Neural cell (in vitro differentiated cells): ENCODE measurements at regions not wholly inside any gene's neighbourhood (a gene's known extent, or its start where the extent isn't known, plus 50 kb on each side); places are given as distances from the start of the nearest gene placed in this dataset.

Experiments used
- EP300 ChIP-seq: fragments of 450-650 bp; conservative IDR thresholded peaks from 2 replicates; pipeline ENCODE4 v1.6.1; 2014; ENCODE audit warnings: antibody characterized with exemption, mild to moderate bottlenecking, moderate library complexity; ENCODE audit not compliant: poor library complexity, severe bottlenecking
- EZH2 ChIP-seq: fragments of 200-600, 300-800 bp; shearing (Covaris generic), sonication (generic); IDR thresholded peaks from 2 replicates; pipeline ENCODE4 v1.6.1; 2014; ENCODE audit warnings: antibody characterized with exemption, low read length, borderline replicate concordance, mild to moderate bottlenecking; ENCODE audit not compliant: insufficient read depth, poor library complexity, severe bottlenecking
- MXI1 ChIP-seq: fragments of 450-650 bp; conservative IDR thresholded peaks from 2 replicates; pipeline ENCODE4 v1.6.1; 2014; ENCODE audit warnings: antibody characterized with exemption, mild to moderate bottlenecking; ENCODE audit not compliant: poor library complexity, severe bottlenecking
- POLR2AphosphoS5 ChIP-seq: IDR thresholded peaks from 2 replicates; pipeline ENCODE4 v1.6.1; 2012
- SMC3 ChIP-seq: fragments of 450-650 bp; conservative IDR thresholded peaks from 2 replicates; pipeline ENCODE4 v1.6.1; 2014; ENCODE audit warnings: antibody characterized with exemption, mild to moderate bottlenecking, moderate library complexity; ENCODE audit not compliant: poor library complexity
- TAF1 ChIP-seq: IDR thresholded peaks from 2 replicates; pipeline ENCODE4 v1.6.1; 2012; ENCODE audit warnings: low read depth
- TF ChIP-seq, protein P1 (sequence below): fragments of 450-650 bp; IDR thresholded peaks from 2 replicates; pipeline ENCODE4 v1.5.1; 2014; ENCODE audit warnings: antibody characterized with exemption, mild to moderate bottlenecking, moderate library complexity; ENCODE audit not compliant: poor library complexity, severe bottlenecking
- TF ChIP-seq, protein P2 (sequence below): IDR thresholded peaks from 2 replicates; pipeline ENCODE4 v1.6.1; 2012; ENCODE audit warnings: borderline replicate concordance

DNA sequence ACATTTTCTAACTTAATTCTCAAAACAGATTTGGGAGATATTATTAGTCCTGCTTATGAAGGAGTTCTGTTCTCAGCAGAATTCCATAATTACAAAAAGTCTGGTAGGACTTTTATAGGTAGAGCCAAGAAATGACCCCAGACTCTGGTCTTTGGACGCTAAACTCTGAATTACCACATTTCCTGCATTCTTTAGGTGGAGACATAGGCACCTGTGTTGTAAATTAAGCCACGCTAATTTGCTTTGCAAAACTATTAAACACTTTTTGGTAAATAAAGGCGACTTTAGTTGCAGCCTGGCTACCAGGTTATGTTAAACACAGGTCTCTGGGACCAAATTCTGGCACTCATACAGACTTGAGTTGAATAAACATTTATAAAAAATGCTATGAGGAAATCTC, 77.7 kb downstream of the C9orf152 start:
- TF ChIP-seq, protein P1, sequence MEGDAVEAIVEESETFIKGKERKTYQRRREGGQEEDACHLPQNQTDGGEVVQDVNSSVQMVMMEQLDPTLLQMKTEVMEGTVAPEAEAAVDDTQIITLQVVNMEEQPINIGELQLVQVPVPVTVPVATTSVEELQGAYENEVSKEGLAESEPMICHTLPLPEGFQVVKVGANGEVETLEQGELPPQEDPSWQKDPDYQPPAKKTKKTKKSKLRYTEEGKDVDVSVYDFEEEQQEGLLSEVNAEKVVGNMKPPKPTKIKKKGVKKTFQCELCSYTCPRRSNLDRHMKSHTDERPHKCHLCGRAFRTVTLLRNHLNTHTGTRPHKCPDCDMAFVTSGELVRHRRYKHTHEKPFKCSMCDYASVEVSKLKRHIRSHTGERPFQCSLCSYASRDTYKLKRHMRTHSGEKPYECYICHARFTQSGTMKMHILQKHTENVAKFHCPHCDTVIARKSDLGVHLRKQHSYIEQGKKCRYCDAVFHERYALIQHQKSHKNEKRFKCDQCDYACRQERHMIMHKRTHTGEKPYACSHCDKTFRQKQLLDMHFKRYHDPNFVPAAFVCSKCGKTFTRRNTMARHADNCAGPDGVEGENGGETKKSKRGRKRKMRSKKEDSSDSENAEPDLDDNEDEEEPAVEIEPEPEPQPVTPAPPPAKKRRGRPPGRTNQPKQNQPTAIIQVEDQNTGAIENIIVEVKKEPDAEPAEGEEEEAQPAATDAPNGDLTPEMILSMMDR, result no peak
- no peak for TF ChIP-seq TAF1
- no peak for TF ChIP-seq POLR2AphosphoS5
- no peak for TF ChIP-seq MXI1
- no peak for TF ChIP-seq EP300
- TF ChIP-seq, protein P2, sequence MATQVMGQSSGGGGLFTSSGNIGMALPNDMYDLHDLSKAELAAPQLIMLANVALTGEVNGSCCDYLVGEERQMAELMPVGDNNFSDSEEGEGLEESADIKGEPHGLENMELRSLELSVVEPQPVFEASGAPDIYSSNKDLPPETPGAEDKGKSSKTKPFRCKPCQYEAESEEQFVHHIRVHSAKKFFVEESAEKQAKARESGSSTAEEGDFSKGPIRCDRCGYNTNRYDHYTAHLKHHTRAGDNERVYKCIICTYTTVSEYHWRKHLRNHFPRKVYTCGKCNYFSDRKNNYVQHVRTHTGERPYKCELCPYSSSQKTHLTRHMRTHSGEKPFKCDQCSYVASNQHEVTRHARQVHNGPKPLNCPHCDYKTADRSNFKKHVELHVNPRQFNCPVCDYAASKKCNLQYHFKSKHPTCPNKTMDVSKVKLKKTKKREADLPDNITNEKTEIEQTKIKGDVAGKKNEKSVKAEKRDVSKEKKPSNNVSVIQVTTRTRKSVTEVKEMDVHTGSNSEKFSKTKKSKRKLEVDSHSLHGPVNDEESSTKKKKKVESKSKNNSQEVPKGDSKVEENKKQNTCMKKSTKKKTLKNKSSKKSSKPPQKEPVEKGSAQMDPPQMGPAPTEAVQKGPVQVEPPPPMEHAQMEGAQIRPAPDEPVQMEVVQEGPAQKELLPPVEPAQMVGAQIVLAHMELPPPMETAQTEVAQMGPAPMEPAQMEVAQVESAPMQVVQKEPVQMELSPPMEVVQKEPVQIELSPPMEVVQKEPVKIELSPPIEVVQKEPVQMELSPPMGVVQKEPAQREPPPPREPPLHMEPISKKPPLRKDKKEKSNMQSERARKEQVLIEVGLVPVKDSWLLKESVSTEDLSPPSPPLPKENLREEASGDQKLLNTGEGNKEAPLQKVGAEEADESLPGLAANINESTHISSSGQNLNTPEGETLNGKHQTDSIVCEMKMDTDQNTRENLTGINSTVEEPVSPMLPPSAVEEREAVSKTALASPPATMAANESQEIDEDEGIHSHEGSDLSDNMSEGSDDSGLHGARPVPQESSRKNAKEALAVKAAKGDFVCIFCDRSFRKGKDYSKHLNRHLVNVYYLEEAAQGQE, result no peak
- TF ChIP-seq EZH2, result no peak
- no peak for TF ChIP-seq SMC3
